SU-DHL-6 (cell line): ENCODE measurements at regions not wholly inside any gene's neighbourhood (a gene's known extent, or its start where the extent isn't known, plus 50 kb on each side); places are given as distances from the start of the nearest gene placed in this dataset.

Source experiments
- H2AFZ ChIP-seq: fragments of 200-600 bp; sonication (generic); 2 replicates; pipeline ENCODE4 v1.6.1; 2014; ENCODE audit warnings: low read depth, mild to moderate bottlenecking, moderate library complexity, mixed read lengths, antibody characterized with exemption, low read length; ENCODE audit not compliant: severe bottlenecking
- H3F3A ChIP-seq: fragments of 200-600 bp; shearing (Covaris generic); 2 replicates; pipeline ENCODE4 v1.6.0; 2016; ENCODE audit warnings: antibody characterized with exemption, mild to moderate bottlenecking; ENCODE audit not compliant: insufficient read depth
- H3K27ac ChIP-seq: fragments of 200-600 bp; sonication (generic); 2 replicates; pipeline ENCODE4 v1.5.1; 2016; ENCODE audit warnings: low read depth, mild to moderate bottlenecking, low read length, moderate library complexity, mixed read lengths
- H3K27me3 ChIP-seq: fragments of 200-600 bp; sonication (generic), shearing (Covaris generic); 2 replicates; pipeline ENCODE4 v1.6.0; 2014; ENCODE audit warnings: mild to moderate bottlenecking, low read length
- H3K36me3 ChIP-seq: fragments of 200-600 bp; sonication (generic); 2 replicates; pipeline ENCODE4 v1.6.1; 2014; ENCODE audit warnings: mild to moderate bottlenecking, low read length, mixed read lengths
- H3K4me2 ChIP-seq: fragments of 300-600, 200-600 bp; shearing (Covaris generic), sonication (generic); 2 replicates; pipeline ENCODE4 v1.6.0; 2014; ENCODE audit warnings: low read length, low read depth, mild to moderate bottlenecking; ENCODE audit not compliant: poor library complexity, severe bottlenecking
- H3K4me3 ChIP-seq: fragments of 200-600 bp; sonication (generic); 2 replicates; pipeline ENCODE4 v1.5.1; 2014; ENCODE audit warnings: antibody characterized with exemption, low read length, mild to moderate bottlenecking, mixed read lengths; ENCODE audit not compliant: insufficient read depth, poor library complexity, severe bottlenecking
- H3K79me2 ChIP-seq: fragments of 200-600 bp; sonication (generic); 2 replicates; pipeline ENCODE4 v1.6.1; 2014; ENCODE audit warnings: mild to moderate bottlenecking, low read length, moderate library complexity; ENCODE audit not compliant: insufficient read depth
- H3K9ac ChIP-seq: fragments of 200-600 bp; sonication (generic); 2 replicates; pipeline ENCODE4 v1.7.0; 2014; ENCODE audit warnings: mild to moderate bottlenecking, low read length
- H3K9me2 ChIP-seq: fragments of 200-600 bp; sonication (generic); replicated peaks from 2 replicates; pipeline ENCODE4 v1.6.1; 2014; ENCODE audit warnings: low read length; ENCODE audit not compliant: insufficient read depth
- H3K9me3 ChIP-seq: fragments of 200-600 bp; sonication (generic); 2 replicates; pipeline ENCODE4 v1.6.1; 2014; ENCODE audit warnings: low read length, mixed read lengths; ENCODE audit not compliant: insufficient read depth
- H4K20me1 ChIP-seq: fragments of 200-600 bp; sonication (generic); 2 replicates; pipeline ENCODE4 v1.6.1; 2014; ENCODE audit warnings: low read depth, mild to moderate bottlenecking, antibody characterized with exemption, low read length, moderate library complexity, mixed read lengths
- EZH2phosphoT487 ChIP-seq: fragments of 200-600 bp; sonication (generic), shearing (Covaris generic); conservative IDR thresholded peaks from 2 replicates; pipeline ENCODE4 v1.6.1; 2018; ENCODE audit warnings: mild to moderate bottlenecking, antibody characterized with exemption, low read length, moderate library complexity, mixed read lengths
- TF ChIP-seq, protein P1 (sequence below): fragments of 200-600 bp; sonication (generic); IDR thresholded peaks from one replicate; pipeline ENCODE4 v1.5.1; 2017; ENCODE audit warnings: antibody characterized with exemption, mild to moderate bottlenecking, low read length, moderate library complexity; ENCODE audit not compliant: insufficient read depth, poor library complexity, severe bottlenecking

DNA sequence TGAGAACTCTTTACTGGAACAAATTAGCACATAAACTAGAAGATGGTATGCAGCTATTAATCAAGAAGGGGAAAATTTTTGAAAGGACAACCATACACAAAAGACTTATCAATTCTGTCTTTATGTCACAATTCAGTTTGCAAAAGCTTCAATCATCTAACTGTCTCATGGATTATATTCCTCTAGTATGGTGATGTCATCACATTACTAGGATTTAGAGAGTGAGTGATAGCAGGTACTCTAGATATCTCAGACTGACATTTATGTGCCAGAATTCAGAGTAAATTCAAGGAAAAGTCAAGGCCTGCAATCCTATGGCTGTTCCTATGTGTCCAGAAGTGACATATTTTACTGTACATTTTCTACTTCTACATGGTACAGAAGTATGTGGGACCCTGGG is 318.9 kb upstream of the GRAMD2B start:
- Histone ChIP-seq H3F3A (no peaks in the 10 kb centered on the region), H3K36me3 (no peaks in the 10 kb centered on the region), H4K20me1 (no peaks in the 10 kb centered on the region), H2AFZ (no peak overlapping the region), H3K9ac (no peak overlapping the region), H3K79me2 (no peaks in the 10 kb centered on the region), H3K9me2 (no peaks in the 10 kb centered on the region), H3K9me3 (no peaks in the 10 kb centered on the region), H3K4me3 (no peak overlapping the region), H3K27ac (no peak overlapping the region), H3K27me3 (no peaks in the 10 kb centered on the region), H3K4me2 (no peak overlapping the region)
- no peak for TF ChIP-seq EZH2phosphoT487
- TF ChIP-seq, protein P1, sequence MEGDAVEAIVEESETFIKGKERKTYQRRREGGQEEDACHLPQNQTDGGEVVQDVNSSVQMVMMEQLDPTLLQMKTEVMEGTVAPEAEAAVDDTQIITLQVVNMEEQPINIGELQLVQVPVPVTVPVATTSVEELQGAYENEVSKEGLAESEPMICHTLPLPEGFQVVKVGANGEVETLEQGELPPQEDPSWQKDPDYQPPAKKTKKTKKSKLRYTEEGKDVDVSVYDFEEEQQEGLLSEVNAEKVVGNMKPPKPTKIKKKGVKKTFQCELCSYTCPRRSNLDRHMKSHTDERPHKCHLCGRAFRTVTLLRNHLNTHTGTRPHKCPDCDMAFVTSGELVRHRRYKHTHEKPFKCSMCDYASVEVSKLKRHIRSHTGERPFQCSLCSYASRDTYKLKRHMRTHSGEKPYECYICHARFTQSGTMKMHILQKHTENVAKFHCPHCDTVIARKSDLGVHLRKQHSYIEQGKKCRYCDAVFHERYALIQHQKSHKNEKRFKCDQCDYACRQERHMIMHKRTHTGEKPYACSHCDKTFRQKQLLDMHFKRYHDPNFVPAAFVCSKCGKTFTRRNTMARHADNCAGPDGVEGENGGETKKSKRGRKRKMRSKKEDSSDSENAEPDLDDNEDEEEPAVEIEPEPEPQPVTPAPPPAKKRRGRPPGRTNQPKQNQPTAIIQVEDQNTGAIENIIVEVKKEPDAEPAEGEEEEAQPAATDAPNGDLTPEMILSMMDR = no peak

DNA sequence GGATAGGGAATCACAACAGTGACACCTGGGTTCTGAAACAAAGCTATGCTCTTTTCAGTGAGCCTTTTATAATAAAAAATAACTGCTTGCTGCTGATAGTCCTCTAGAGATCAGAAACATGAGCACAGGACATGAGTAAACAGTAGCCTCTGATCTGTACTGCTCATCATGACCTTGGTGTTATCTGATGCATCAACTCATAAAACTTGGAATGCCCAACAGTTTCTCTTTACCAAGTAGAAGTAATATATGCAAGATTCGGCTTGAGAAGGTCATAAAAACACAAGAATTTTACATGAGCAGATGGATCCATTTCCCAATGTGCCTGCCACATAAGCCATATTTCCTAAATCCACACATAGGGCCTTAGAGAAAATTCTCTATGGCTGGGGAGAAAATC is 318.3 kb upstream of the GRAMD2B start:
- Histone ChIP-seq H3K36me3 (no peaks in the 10 kb centered on the region), H4K20me1 (no peaks in the 10 kb centered on the region), H3K27ac (no peak overlapping the region), H3K9ac (no peak overlapping the region), H3K27me3 (no peaks in the 10 kb centered on the region), H3F3A (no peaks in the 10 kb centered on the region), H3K9me3 (no peaks in the 10 kb centered on the region), H3K9me2 (no peaks in the 10 kb centered on the region), H3K4me2 (no peak overlapping the region), H2AFZ (no peak overlapping the region), H3K79me2 (no peaks in the 10 kb centered on the region), H3K4me3 (no peak overlapping the region)
- TF ChIP-seq EZH2phosphoT487 = no peak
- TF ChIP-seq, protein P1 = no peak

DNA sequence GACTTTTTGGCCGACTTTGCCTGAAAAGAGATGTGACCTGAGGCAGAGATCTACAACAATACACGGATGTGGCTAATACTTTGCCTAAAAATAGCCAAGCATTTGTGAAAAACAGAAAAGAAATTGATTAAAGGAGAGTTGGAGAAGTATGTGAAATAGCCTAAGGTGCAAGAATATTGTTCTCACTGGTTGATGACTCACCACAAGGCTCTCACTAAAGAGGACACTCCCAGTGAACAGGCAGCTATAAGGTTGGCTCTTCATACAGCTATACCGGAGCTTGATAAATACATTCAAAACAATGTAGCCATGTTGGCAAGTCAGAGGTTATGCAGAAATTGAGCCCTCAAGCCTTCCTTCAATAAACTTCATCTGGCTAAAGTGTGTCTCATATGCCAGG is 317.2 kb upstream of the GRAMD2B start:
- no peak overlapping the region for H3K27ac ChIP-seq

More for the DNA sequence above, 317.2 kb upstream of the GRAMD2B start:
- Histone ChIP-seq H3K79me2 (no peaks in the 10 kb centered on the region), H3K27me3 (no peaks in the 10 kb centered on the region), H3K36me3 (no peaks in the 10 kb centered on the region), H3K9me2 (no peaks in the 10 kb centered on the region), H3K9ac (no peak overlapping the region), H3K9me3 (no peaks in the 10 kb centered on the region), H3K4me3 (no peak overlapping the region), H3F3A (no peaks in the 10 kb centered on the region), H4K20me1 (no peaks in the 10 kb centered on the region), H2AFZ (no peak overlapping the region), H3K4me2 (no peak overlapping the region)
- TF ChIP-seq, protein P1 = no peak
- no peak for TF ChIP-seq EZH2phosphoT487
